Mesodermal cell (in vitro differentiated cells): ENCODE measurements at regions not wholly inside any gene's neighbourhood (a gene's known extent, or its start where the extent isn't known, plus 50 kb on each side); places are given as distances from the start of the nearest gene placed in this dataset.

ENCODE experiments used
- H3K27ac ChIP-seq: 2 replicates; pipeline ENCODE4 v1.7.0; 2013; ENCODE audit warnings: mild to moderate bottlenecking, low read depth, low read length, moderate library complexity; ENCODE audit not compliant: severe bottlenecking
- H3K36me3 ChIP-seq: 2 replicates; pipeline ENCODE4 v1.7.1; 2013; ENCODE audit warnings: mild to moderate bottlenecking, low read length, moderate library complexity; ENCODE audit not compliant: control insufficient read depth, insufficient read depth
- H3K4me1 ChIP-seq: one replicate; pipeline ENCODE4 v1.7.1; 2013; ENCODE audit warnings: mild to moderate bottlenecking, low read length; ENCODE audit not compliant: insufficient read depth, control insufficient read depth, poor library complexity, severe bottlenecking
- H3K4me3 ChIP-seq: 2 replicates; pipeline ENCODE4 v1.7.0; 2013; ENCODE audit warnings: low read length, control low read depth, mild to moderate bottlenecking; ENCODE audit not compliant: insufficient read depth, poor library complexity, severe bottlenecking; ENCODE audit errors: extremely low read depth
- H3K9me3 ChIP-seq: 2 replicates; pipeline ENCODE4 v1.7.1; 2013; ENCODE audit warnings: mild to moderate bottlenecking, low read length, moderate library complexity; ENCODE audit not compliant: control insufficient read depth
- WGBS, 2 experiments: methylation state at CpG; one replicate each; pipeline ENCODE4 v1.1.5; 2013; ENCODE audit warnings: missing lambda C conversion rate in 2 of 2; ENCODE audit not compliant: insufficient coverage in 2 of 2; 5-methylcytosine and 5-hydroxymethylcytosine counted together

DNA sequence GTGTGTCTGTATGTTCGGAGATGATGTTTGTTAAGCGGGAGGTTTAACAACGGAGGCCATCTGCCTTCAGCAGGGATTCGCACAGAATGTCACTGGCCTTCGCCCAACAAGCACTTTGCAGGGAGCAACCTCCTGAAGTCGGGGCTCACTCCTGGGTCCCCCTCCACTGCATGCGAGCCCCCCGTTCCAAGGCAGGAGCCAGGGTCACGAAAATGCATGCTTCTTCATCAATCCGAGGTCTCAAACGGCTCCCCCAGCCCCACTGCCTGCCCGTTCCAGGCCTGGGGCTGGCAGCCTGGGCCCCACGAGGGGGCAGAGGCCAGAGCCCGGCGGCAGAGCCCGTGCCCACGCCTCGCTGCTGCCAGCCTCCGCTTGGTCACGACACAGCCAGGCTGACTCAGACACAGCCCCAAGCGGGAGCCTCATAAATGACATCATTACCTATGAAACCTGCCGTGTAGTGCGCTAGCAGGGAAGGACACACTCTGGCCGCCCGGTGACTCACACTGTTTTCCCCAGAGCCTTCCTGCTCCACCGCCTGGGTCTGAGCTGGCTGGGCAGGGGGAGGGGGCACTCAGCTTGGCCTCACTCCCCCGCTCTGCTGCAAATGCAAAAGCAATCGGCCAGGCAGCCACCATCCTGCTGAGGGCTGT is 169.5 kb upstream of the RTL1 start:
- Histone ChIP-seq H3K36me3 (no peaks in the 10 kb centered on the region), H3K9me3 (no peaks in the 10 kb centered on the region), H3K4me3 (no peak overlapping the region), H3K27ac (peak overlapping the region; percentile 81), H3K4me1 (peaks cover 53% of the 10 kb centered on the region)
- WGBS, 2 experiments: 18 to 31% methylated on average over 22 to 24 of the region's 28 CpGs

DNA sequence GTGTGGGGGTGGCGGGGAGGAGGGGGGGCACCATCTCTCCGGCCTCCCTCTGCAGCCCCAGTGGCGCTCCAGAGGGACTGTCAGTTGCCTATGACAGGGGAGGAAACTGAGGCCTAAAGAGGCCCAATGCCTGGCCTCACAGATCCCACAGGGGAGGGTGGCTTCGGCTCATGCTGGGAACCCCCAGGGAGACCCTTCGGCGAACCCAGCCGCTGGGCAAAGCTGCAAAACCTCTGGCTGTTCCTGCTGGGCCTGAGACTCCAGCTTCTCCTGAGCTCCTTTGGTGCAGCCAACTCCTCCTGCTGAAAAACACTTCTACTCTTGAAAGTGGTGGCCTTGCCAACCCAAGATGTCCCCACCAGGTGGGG is 170.1 kb upstream of the RTL1 start:
- WGBS, 2 experiments: 28 to 34% methylated on average over 6 to 7 of the region's 7 CpGs
- H3K4me1 ChIP-seq: peaks cover 54% of the 10 kb centered on the region

DNA sequence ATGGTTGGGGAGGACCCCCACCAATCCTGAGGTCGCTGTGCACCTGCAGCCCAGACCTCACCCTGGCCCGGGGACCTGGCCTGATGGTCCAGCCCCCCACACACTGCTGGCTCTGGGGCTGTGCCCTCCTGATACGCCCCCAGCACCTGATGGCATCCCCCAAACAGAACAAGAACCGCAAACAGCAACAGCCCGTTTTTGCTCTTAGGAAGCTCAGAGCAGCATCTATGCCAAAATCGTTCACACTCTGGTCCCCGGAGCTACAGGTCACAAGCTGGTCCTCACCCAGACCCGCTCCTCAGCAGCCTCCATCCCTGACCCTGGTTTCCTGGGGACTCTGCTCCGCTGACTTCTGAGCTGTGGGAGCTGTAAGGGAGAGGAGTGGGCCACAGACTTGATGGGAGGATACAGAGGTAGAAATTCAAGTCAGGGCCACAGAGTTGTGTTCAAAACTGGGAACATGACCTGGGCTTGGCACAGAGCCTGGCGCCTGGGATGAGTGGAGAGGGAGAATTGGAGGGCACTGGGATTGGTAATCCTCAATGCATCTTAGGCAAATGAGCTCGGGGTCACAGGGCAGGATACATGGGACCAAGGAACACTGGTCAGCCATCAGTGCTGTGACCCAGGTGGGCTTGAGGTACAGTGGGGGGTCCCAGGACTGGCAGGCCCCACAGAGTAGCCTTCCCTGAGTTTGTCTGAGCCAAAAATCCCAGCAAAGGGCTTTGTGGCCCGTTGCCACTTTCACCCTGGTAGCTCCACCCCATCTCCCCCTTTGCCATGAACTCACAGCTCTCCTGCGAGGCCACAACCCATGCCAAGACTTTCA is 170.9 kb upstream of the RTL1 start:
- Histone ChIP-seq H3K27ac (no peak overlapping the region), H3K36me3 (no peaks in the 10 kb centered on the region), H3K9me3 (no peaks in the 10 kb centered on the region), H3K4me3 (no peak overlapping the region), H3K4me1 (peaks cover 54% of the 10 kb centered on the region)
- WGBS, 2 experiments: 93 to 94% methylated on average over 11 to 13 of the region's 13 CpGs

More for the DNA sequence above, 170.1 kb upstream of the RTL1 start:
- Histone ChIP-seq H3K27ac (peak overlapping the region; percentile 41), H3K36me3 (no peaks in the 10 kb centered on the region), H3K4me3 (no peak overlapping the region), H3K9me3 (no peaks in the 10 kb centered on the region)

DNA sequence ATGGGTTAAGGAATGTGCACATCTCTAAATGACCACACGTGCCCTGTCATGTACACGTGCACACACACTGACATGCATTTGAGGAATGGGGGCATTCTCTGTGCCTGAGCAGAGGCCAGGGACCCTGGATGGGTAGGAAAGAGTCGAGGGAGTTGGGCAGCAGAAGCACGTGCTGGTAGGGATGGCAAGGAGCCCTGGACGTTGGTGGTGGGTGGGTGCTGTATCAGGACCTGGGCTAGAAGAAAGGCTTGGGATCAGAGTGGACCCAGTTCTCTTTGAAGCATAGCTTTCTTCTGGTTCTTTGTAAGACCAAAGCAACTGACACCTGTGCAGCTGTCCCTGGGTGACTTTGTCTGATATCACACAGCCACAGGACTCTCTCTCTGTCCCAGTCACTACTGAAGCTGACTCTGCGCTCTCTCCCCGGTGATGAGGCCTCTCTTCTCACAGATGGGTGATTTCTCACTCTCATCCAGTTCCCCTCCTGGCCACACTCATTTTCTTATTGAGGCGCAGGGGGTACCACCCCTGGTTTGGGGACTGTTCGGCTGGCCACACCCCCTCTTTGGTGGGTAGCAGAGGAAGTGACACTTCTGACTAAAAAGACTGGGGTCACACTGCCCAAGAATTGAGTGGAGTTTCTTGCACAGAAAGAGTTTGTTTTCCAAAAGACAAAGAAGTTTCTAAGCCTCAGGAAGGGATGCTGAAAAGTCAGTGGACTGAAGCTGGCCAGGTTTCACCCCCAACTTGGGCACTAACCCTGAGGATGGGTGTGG is 171.7 kb upstream of the RTL1 start:
- no peak overlapping the region for H3K4me3 ChIP-seq
- no peaks in the 10 kb centered on the region for H3K9me3 ChIP-seq
- no peak overlapping the region for H3K27ac ChIP-seq
- no peaks in the 10 kb centered on the region for H3K36me3 ChIP-seq
- H3K4me1 ChIP-seq: peaks cover 54% of the 10 kb centered on the region
- 92 to 95% methylated on average over 7 of the region's 9 CpGs for WGBS, 2 experiments

DNA sequence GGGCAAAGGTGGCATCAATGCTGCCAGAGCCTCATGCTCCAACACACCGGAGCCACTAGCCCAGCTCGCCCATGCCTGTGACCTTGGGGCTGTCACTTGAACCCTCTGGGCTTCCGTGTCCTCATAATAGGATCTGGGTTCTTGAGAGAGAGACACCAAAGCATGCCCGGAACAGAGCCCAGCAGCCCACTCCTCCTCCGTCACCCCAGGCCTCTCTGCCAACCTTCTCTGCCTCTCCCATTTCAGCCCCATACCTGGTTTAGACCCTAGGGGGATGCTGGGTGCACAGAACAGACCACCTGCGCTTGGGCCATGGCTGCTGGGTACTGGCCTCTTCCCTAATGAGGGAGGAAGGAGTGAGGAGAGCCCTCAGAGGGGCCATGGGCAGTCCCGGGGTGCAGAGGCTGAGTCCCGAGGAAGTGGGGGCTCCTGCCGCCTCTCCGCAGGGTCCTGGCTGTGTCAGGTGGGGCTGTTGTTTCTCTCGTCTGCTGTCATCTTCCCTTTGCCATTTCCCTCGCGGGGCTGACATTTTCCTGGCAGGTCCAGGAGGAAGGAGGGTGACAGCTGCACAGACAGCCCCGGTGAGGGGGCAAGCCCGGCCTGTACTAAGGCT is 172.4 kb upstream of the RTL1 start:
- Histone ChIP-seq H3K9me3 (no peaks in the 10 kb centered on the region), H3K27ac (no peak overlapping the region), H3K4me1 (peaks cover 54% of the 10 kb centered on the region), H3K36me3 (no peaks in the 10 kb centered on the region), H3K4me3 (no peak overlapping the region)
- 86 to 87% methylated on average over 8 to 11 of the region's 15 CpGs for WGBS, 2 experiments

DNA sequence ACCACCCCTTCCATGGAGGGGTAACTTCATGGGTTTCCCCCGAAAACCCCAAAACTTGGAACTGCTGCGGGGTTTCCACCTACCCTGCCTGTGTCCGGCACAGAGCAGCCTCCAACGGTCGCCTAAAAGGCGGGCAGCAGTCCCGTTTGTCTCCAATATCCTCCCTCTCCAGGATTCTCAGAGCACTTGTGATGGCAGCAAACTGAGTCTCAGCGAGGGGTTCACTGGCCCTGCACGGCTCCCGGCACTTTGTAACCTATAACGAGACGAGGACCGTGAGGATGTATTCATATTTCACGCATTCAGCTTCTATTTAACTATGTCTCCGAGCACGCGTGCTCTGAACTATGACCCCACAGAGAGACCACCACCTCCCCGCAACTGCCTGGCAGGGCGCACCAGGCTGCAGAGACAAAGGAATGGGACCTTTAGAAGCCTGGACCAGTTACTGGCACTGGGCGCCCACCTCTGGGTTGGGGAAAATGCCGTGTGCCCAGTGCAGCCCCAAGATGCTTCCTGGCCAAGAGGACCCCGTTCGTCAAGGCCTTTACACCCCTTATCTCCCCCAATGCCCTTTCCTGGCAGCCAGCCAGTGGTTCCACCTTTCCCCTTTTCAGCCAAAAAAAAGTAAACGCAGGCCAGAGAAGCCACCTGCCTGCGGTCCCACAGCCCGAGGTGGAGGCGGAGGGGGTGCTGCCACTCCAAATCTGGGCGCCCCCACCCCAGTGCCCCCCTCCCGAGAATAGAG is 173.1 kb upstream of the RTL1 start:
- Histone ChIP-seq H3K9me3 (no peaks in the 10 kb centered on the region), H3K4me3 (peak overlapping the region; percentile 18), H3K36me3 (no peaks in the 10 kb centered on the region), H3K27ac (no peak overlapping the region), H3K4me1 (peaks cover 51% of the 10 kb centered on the region)
- WGBS, 2 experiments: 88 to 90% methylated on average over 19 to 21 of the region's 29 CpGs

DNA sequence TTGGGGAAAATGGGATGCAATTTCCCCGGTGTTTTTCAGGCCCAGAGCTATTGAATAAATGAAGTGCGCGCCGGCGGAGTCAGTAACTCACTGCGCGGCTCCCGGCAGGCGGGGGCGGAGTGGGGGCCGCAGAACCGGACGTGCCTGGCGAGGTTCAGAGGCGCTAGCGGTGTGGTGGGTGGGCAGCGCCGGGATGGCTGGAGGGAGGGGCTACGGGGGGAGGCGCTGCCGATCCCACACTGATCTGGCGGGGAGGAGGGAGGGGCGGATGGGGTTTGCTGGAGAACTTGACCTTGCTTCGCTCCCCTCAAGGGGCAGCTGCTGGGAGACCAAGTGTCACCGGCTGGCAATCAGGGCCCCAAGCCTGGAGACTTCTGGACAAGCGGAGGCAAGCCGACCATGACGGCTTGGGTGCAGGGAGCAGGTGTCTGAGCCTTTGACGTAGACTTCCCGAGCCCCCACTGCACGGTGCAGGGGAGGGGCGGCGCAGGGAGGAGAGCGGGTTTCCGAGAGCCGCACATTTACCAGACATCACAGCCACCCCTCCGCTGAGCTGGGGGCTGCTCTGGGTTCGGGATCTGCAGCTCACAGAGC is 174.1 kb upstream of the RTL1 start:
- WGBS, 2 experiments: 4 to 27% methylated on average over 14 to 23 of the region's 38 CpGs
- Histone ChIP-seq H3K4me1 (peaks cover 41% of the 10 kb centered on the region), H3K36me3 (no peaks in the 10 kb centered on the region), H3K4me3 (peak overlapping the region; percentile 18), H3K27ac (no peak overlapping the region), H3K9me3 (no peaks in the 10 kb centered on the region)

DNA sequence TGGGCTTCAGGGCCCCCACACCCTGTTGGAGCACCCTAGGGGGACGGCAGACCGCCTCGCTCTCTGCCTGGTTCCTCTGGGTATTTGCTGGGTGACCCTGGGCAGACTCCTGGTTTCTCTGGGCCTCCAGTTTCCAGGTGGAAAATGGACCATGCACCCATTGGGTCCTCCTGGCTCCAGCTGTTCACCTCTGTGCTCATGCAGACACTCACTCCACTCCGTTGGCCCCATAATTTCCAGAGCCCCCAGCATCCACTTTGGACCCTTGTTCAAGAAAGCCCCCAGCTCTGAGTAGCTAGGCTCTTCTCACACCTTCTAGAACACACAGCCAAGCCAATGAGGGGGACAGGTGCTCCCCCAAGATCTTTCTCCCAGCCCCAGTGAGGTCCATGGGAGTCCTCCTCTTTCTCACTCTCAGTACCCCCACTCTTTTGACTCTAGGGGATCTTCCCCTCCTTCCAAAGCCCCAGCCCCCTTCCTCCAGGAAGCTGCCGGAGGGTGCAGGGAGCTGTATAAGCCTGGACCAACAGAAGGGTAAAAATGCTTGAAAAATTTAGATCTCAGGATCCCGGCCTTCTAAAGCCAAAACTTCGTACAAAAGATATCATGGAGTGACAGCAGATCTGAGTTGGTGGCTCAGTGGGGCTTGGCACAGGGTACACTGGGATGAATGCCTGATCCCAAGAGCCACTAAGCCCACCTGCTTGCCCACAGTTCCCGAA is 174.8 kb upstream of the RTL1 start:
- H3K27ac ChIP-seq: no peak overlapping the region
- 85% methylated on average over 7 of the region's 8 CpGs for WGBS, 2 experiments
- no peaks in the 10 kb centered on the region for H3K9me3 ChIP-seq
- no peak overlapping the region for H3K4me3 ChIP-seq
- peaks cover 36% of the 10 kb centered on the region for H3K4me1 ChIP-seq
- no peaks in the 10 kb centered on the region for H3K36me3 ChIP-seq

DNA sequence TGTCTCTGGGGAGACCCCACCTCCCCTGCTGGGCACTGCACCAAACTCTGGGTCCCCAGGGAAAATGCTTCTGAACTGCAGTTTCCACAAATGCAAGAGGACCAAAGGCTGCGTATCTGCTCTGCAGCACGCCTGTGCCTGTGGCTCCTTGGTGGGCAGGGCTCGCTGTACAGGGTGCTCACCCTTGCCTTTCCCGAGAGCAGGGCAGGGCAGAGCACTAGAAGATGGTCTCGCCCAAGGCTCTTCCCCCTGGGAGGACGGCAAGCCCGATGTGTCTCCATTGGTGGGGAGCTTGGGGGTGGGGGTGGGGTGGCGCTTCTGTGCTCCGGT is 175.3 kb upstream of the RTL1 start:
- whole genome bisulfite sequencing, 2 experiments: 95 to 100% methylated on average over 3 to 4 of the region's 9 CpGs
- Histone ChIP-seq H3K36me3 (no peaks in the 10 kb centered on the region), H3K4me1 (peaks cover 30% of the 10 kb centered on the region), H3K27ac (no peak overlapping the region), H3K9me3 (no peaks in the 10 kb centered on the region), H3K4me3 (no peak overlapping the region)
